Psoas muscle (tissue), 7 donors: ENCODE measurements at regions not wholly inside any gene's neighbourhood (a gene's known extent, or its start where the extent isn't known, plus 50 kb on each side); places are given as distances from the start of the nearest gene placed in this dataset.

Source experiments
- ATAC-seq, 4 donors: fragments of 200-7000 bp; cut with Tn5 transposase; one replicate each; pipeline ENCODE4 v1.9.1; 2020; ENCODE audit warnings: moderate library complexity in 3 of 4, mild to moderate bottlenecking in 2 of 4
- DNase-seq, 2 donors: peaks; one replicate each; pipeline ENCODE4 v3.0.0-alpha.2; 2020
- H3K27ac ChIP-seq: fragments of 200-600 bp; one replicate; pipeline ENCODE4 v1.8.0; 2022
- H3K27me3 ChIP-seq, 3 donors: fragments of 200-600 bp in 1 of 3; one replicate each; pipeline versions ENCODE4 v1.6.1 to v1.8.0; 2013 to 2022; ENCODE audit warnings: low read length in 2 of 3, mild to moderate bottlenecking in 2 of 3, moderate library complexity in 1 of 3; ENCODE audit not compliant: insufficient read depth in 3 of 3
- H3K36me3 ChIP-seq, 2 donors: fragments of 200-600 bp in 1 of 2; one replicate each; pipeline versions ENCODE4 v1.6.1 to v1.8.0; 2013 to 2022; ENCODE audit warnings: low read depth in 1 of 2, mild to moderate bottlenecking in 1 of 2, moderate library complexity in 1 of 2; ENCODE audit not compliant: insufficient read depth in 1 of 2
- H3K4me1 ChIP-seq: fragments of 200-600 bp; one replicate; pipeline ENCODE4 v1.8.0; 2022
- H3K4me3 ChIP-seq: fragments of 200-600 bp; one replicate; pipeline ENCODE4 v1.8.0; 2022; ENCODE audit warnings: mild to moderate bottlenecking
- H3K9me3 ChIP-seq: fragments of 200-600 bp; one replicate; pipeline ENCODE4 v1.8.0; 2022
- WGBS, 3 donors: extraction: QIAGEN DNeasy Blood & Tissue Kit; methylation state at CpG; one replicate each; pipeline versions ENCODE4 v1.1.6 to v1.1.7; 2013; 5-methylcytosine and 5-hydroxymethylcytosine counted together
- intact Hi-C, 2 donors: fragments of 100-400 bp; cut with DNase I; formaldehyde crosslinking; loops; one replicate each; pipeline versions ENCODE4 v1.11.0 to v1.14.2; 2022
- TF ChIP-seq, protein P1 (sequence below): fragments of 200-600 bp; IDR thresholded peaks from one replicate; pipeline ENCODE4 v1.8.0; 2022; ENCODE audit warnings: antibody characterized with exemption
- donor health status: healthy with polysubstance abuse.
- donor health status: DM: no; HTN: no; CAD: no; lungs with moderate emphysema.
- donor health status: Bipolar disorder and iron deficiency.
- donor health status: healthy.
- donor health status: DM: yes; HTN: yes; CAD: no.
- donor health status: DM: no; HTN: no; CAD: no.
- donor health status: DM: yes; HTN: yes; CAD: no.

DNA sequence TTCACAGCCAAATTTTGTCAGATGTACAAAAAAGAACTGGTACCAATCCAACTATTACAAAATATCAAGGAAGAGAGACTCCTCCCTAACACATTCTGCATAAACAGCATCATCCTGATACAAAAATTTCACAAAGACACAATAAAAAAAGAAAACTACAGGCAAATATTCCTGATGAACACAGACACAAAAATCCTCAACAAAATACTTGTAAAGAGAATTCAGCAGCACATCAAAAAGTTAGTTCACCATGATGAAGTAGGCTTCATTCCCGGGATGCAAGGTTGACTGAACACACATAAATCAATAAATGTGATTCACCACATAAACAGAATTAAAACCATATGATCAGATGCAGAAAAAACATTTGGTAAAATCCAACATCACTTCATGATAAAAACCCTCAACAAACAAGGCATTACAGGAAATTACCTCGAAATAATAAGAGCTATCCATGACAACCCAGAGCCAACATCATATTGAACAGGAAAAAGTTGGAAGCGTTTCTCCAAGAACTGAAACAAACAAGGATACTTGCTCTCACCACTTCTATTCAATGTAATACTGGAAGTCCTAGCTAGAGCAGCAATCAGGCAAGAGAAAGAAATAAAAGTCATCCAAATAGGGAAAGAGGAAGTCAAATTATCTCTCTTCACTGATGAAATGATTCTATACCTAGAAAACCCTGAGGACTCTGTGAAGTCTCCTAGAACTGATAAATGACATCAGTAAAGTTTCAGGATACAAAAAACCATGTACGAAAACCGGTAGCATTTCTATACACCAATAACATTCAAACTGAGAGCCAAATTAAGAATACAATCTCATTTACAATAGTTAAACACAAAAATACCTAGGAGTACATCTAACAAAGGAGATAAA lies 223.1 kb downstream of the REEP3 start:
- DNase-seq (no peak), ATAC-seq (no peak)
- WGBS, 3 donors: 63 to 74% (median 68%) methylated on average over 5 of the region's 5 CpGs
- Histone ChIP-seq H3K4me3 (no peak overlapping the region), H3K4me1 (no peaks in the 10 kb centered on the region), H3K27ac (no peak overlapping the region), H3K9me3 (no peaks in the 10 kb centered on the region), H3K27me3 (no peaks in the 10 kb centered on the region), H3K36me3 (no peaks in the 10 kb centered on the region)
- intact Hi-C loops: no loop called here
- TF ChIP-seq, protein P1, sequence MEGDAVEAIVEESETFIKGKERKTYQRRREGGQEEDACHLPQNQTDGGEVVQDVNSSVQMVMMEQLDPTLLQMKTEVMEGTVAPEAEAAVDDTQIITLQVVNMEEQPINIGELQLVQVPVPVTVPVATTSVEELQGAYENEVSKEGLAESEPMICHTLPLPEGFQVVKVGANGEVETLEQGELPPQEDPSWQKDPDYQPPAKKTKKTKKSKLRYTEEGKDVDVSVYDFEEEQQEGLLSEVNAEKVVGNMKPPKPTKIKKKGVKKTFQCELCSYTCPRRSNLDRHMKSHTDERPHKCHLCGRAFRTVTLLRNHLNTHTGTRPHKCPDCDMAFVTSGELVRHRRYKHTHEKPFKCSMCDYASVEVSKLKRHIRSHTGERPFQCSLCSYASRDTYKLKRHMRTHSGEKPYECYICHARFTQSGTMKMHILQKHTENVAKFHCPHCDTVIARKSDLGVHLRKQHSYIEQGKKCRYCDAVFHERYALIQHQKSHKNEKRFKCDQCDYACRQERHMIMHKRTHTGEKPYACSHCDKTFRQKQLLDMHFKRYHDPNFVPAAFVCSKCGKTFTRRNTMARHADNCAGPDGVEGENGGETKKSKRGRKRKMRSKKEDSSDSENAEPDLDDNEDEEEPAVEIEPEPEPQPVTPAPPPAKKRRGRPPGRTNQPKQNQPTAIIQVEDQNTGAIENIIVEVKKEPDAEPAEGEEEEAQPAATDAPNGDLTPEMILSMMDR: no peak

DNA sequence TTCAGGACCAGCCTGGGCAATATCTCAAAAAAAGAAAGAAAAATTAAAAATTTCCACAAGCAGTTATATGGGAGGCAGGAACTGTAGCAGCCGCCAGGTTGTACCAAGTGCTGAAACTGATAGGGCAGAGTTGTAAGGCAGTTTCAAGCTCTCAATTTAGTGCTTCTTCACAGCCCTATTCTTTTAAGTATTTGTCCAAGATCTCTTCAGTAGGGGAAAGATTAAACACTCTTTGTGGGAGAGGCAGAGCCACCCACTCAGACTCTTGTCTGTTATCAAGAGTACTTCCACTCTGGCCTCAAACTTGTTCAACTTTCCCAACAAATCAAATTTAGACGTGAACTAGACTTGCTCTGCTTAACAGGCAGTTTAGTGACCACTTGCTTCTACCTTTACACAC lies 228.7 kb downstream of the REEP3 start:
- Histone ChIP-seq H3K9me3 (no peaks in the 10 kb centered on the region), H3K36me3 (no peaks in the 10 kb centered on the region), H3K27me3 (no peaks in the 10 kb centered on the region), H3K27ac (no peak overlapping the region), H3K4me3 (no peak overlapping the region), H3K4me1 (no peaks in the 10 kb centered on the region)
- TF ChIP-seq, protein P1: no peak
- ATAC-seq (no peak), DNase-seq (no peak)
- WGBS, 3 donors: 76 to 82% methylated on average over 2 of the region's 2 CpGs; no CpG with 5 or more reads in 1 of the 3 donors
- intact Hi-C loops: loop anchor here in 1 of 2 donors (5.0 kb wide), 1 partner anchor 1908 kb away; no protein-coding TSS in a partner anchor

DNA sequence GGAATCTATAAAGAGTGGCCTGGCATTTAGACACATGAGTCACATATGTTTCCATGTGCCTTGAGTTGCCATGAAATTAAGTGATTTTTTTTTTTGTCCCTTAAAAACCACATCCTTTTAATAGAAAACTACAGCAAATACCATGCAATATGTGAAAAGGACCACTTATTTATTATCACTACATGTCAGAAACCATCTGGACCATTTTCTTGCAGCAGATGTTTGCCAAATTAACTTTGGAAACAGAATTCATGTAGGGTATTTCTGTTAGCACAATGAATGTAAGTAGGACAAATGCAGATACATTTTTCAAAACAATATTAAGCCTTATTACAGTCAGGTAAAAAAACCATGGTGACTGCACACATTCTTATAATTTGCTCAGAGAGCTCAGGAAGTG lies 230.6 kb downstream of the REEP3 start:
- intact Hi-C loops: no loop called here

DNA sequence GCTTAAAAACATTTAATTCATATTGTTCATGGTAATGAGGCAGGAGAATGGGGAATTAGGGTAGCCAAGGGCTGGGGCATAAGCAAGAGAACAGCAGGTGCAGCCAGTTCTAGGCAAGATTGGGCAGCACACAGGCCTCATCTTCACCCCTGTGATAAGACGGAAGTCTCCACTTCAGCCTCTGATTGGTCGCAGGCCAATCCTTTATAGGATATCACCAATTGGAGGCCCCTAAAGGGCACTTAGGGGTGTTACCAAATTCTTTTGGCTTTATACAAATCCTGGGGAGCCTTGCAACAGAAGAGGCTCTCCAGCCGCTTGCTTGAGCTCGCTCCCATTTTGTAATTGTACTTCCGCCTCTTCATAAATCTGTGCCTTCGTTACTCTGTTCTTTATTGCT lies 231.1 kb downstream of the REEP3 start:
- no peak for ATAC-seq
- no peak for DNase-seq
- intact Hi-C loops: no loop called here
- Histone ChIP-seq H3K36me3 (no peaks in the 10 kb centered on the region), H3K4me1 (no peaks in the 10 kb centered on the region), H3K4me3 (no peak overlapping the region), H3K27ac (no peak overlapping the region), H3K9me3 (no peaks in the 10 kb centered on the region), H3K27me3 (no peaks in the 10 kb centered on the region)
- TF ChIP-seq, protein P1: no peak
- 95 to 98% (median 96%) methylated on average over 6 of the region's 6 CpGs for WGBS, 3 donors

More for the DNA sequence above, 230.6 kb downstream of the REEP3 start:
- DNase-seq (no peak), ATAC-seq (no peak)
- no peaks in the 10 kb centered on the region for H3K36me3 ChIP-seq
- H3K4me1 ChIP-seq: no peaks in the 10 kb centered on the region
- no peaks in the 10 kb centered on the region for H3K27me3 ChIP-seq
- H3K27ac ChIP-seq: no peak overlapping the region
- TF ChIP-seq, protein P1: no peak
- H3K4me3 ChIP-seq: no peak overlapping the region
- no peaks in the 10 kb centered on the region for H3K9me3 ChIP-seq
